Urinary bladder (tissue), 3 donors: ENCODE measurements at regions not wholly inside any gene's neighbourhood (a gene's known extent, or its start where the extent isn't known, plus 50 kb on each side); places are given as distances from the start of the nearest gene placed in this dataset.
"Not testable (repeated sequence)": the region's sequence is repeated elsewhere in the genome, so short reads cannot be mapped to it uniquely, and the experiment has no call there.

Source experiments
- DNase-seq: peaks from one replicate; pipeline ENCODE4 v3.0.0-alpha.2; 2015; ENCODE audit errors: extremely low spot score
- H3K27ac ChIP-seq: one replicate; pipeline ENCODE4 v1.5.1; 2013; ENCODE audit warnings: low read depth, mild to moderate bottlenecking, moderate library complexity
- H3K36me3 ChIP-seq: one replicate; pipeline ENCODE4 v1.6.1; 2013; ENCODE audit warnings: mild to moderate bottlenecking, moderate library complexity; ENCODE audit not compliant: insufficient read depth
- H3K4me1 ChIP-seq: one replicate; pipeline ENCODE4 v1.6.1; 2013; ENCODE audit warnings: mild to moderate bottlenecking, moderate library complexity; ENCODE audit not compliant: insufficient read depth
- H3K4me3 ChIP-seq: one replicate; pipeline ENCODE4 v1.5.1; 2013; ENCODE audit warnings: low read depth, low read length
- WGBS: extraction: QIAGEN DNeasy Blood & Tissue Kit; methylation state at CpG from one replicate; pipeline ENCODE4 v1.1.7; 2013; 5-methylcytosine and 5-hydroxymethylcytosine counted together
- donor health status: healthy with polysubstance abuse.
- donor health status: healthy.

GRCh38 chr7:65271502-65271901 is 102.2 kb upstream of the ZNF92 start:
- H3K27ac ChIP-seq, H3K4me3 ChIP-seq, H3K4me1 ChIP-seq, H3K36me3 ChIP-seq, DNase-seq: not testable (repeated sequence)
- WGBS, result 93% methylated on average over 2 of the region's 2 CpGs

GRCh38 chr7:65269150-65269856 is 104.4 kb upstream of the ZNF92 start:
- peak; percentile 67 for DNase-seq
- Histone ChIP-seq H3K4me3 (no peak overlapping the region), H3K36me3 (no peaks in the 10 kb centered on the region), H3K27ac (no peak overlapping the region), H3K4me1 (no peaks in the 10 kb centered on the region)
- 1% methylated on average over 37 of the region's 37 CpGs for WGBS

DNA sequence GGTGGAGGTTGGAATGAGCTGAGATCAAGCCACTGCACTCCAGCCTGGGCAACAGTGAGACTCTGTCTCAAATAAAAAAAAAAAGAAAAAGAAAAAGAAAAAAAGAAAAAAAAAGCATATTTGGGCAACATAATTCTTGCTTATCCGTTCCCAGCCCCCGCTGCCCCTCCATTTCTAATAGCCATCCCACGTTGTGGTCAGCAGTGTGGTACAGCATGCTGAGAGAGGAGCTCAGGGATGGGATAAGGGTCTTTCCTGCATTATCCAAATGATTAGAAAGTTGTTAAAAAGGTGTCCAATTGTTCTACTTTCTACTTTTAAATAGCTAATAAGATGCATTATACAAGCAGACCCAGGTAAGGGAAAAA is 104.9 kb upstream of the ZNF92 start:
- H3K4me3 ChIP-seq, result no peak overlapping the region
- DNase-seq, result no peak
- WGBS, result 46% methylated on average over 3 of the region's 3 CpGs
- no peaks in the 10 kb centered on the region for H3K36me3 ChIP-seq
- no peaks in the 10 kb centered on the region for H3K4me1 ChIP-seq
- H3K27ac ChIP-seq, result no peak overlapping the region

GRCh38 chr7:65265933-65266519 is 107.6 kb upstream of the ZNF92 start:
- Histone ChIP-seq H3K27ac (no peak overlapping the region), H3K4me1 (no peaks in the 10 kb centered on the region), H3K36me3 (no peaks in the 10 kb centered on the region), H3K4me3 (no peak overlapping the region)
- no peak for DNase-seq
- 73% methylated on average over 7 of the region's 7 CpGs for WGBS

DNA sequence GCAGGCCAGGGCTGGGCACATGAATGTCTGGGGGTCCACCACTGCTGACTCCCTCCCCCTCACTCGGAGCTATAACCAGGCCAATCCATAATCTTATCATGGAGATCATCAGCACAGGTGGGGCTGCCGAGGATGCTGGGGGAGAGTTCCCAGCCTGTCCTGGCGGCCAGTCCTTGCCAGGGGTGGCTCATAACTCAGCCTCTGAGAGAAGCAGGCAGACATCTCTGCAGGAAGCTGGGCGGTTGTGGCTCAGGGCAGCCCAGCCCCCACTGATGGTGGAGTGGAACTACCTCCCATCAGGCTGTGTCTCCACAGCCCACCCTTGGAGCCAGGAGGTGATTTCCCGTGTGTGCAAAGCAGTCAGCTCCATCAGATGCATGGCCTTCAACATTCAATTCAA is 109.4 kb upstream of the ZNF92 start:
- Histone ChIP-seq H3K36me3 (no peaks in the 10 kb centered on the region), H3K4me3 (no peak overlapping the region), H3K27ac (no peak overlapping the region), H3K4me1 (no peaks in the 10 kb centered on the region)
- DNase-seq, result no peak
- 80% methylated on average over 5 of the region's 5 CpGs for WGBS

DNA sequence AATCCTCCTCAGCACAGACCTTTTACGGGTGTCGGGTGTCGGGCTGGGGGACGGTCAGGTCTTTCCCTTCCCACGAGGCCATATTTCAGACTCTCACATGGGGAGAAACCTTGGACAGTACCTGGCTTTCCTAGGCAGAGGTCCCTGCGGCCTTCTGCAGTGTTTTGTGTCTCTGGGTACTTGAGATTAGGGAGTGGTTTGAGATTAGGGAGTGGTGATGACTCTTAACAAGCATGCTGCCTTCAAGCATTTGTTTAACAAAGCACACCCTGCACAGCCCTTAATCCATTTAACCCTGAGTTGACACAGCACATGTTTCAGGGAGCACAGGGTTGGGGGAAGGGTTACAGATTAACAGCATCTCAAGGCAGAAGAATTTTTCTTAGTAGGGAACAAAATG is 113.0 kb upstream of the ZNF92 start:
- WGBS, result 29% methylated on average over 2 of the region's 6 CpGs
- not testable (repeated sequence) for DNase-seq, H3K27ac ChIP-seq, H3K36me3 ChIP-seq, H3K4me1 ChIP-seq, H3K4me3 ChIP-seq

GRCh38 chr7:65259864-65260525 is 113.7 kb upstream of the ZNF92 start:
- not testable (repeated sequence) for DNase-seq, H3K4me3 ChIP-seq, H3K27ac ChIP-seq, H3K36me3 ChIP-seq, H3K4me1 ChIP-seq
- 43% methylated on average over 7 of the region's 10 CpGs for WGBS

- Histone ChIP-seq H3K4me1 (no peaks in the 10 kb centered on the region), H3K36me3 (no peaks in the 10 kb centered on the region), H3K4me3 (no peak overlapping the region), H3K27ac (no peak overlapping the region)
- WGBS, result 83% methylated on average over 1 of the region's 1 CpG
- DNase-seq, result no peak
These were observed 119.6 kb upstream of the ZNF92 start for GRCh38 chr7:65254061-65254460.

DNA sequence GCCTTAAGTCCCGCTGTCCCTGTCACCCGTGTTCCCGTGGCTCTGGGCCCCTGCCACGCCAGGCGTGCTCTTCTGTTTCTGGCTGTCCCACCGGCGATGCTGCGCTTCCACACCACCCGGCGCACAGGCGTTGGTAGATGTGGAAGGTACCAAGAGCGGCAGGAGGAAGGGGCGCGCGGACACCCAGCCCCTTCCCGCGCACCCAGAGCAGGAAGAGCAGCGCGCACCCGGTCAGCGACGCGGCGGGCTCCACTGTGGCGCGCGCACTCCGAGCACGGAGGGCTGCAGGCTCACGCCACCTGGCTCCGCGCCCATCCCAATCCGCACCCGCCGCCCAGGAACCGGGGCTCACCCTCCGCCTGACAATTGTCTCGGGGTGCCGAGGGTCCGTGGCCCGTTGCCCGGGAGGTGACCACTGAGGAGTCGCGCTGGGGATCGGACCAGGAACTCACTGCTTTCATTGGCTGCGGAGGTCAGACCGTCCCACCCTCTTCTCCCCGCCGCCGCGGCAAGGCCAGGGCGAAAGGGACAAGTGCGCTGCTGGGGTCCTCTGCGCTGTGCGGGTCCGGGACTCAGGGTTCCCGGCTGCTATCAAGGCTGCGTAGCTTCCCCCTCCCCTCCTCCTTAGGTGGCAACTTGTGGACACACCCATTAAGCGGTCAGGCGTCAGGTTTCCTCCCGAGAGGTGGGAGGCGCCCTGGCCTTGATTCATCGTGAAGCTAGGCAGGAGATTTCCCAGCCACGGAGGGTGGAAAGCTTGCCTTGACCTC is 121.6 kb upstream of the ZNF92 start:
- 1% methylated on average over 64 of the region's 64 CpGs for WGBS
- Histone ChIP-seq H3K4me1 (no peaks in the 10 kb centered on the region), H3K36me3 (no peaks in the 10 kb centered on the region), H3K4me3 (peak overlapping the region; percentile 52), H3K27ac (no peak overlapping the region)
- no peak for DNase-seq

DNA sequence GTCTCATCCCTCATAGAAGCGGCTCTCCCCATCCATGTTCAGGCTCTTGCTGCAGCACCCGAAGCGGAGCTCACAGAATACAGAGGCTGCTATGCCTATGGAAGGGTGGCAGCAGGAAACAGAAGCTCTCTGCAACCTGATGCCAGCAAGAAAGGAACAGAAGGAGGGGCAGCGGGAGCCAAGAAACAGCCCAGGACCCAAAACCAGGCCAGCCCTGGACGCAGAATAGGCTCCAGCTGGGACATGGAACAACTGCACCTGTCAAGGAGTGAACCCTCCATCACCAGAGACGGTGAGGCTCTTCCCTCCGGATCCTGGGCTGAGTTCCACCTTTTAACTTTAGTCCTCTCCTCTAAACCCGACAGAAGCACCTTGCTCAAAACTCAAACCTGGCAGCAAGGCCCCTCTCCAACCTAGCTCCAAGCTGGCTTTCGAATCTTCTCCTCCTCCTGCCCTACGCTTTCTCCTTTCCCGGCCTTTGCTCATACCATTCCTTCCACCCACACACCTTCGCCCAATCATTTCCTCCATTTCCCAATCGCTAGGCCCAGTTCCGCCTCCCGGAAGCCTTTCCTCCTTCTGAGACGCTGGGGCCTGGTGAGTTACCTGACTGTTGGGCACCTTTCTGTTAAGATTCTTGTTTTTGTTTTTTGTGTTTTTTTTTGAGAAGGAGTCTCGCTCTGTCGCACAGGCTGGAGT is 122.8 kb upstream of the ZNF92 start:
- 91% methylated on average over 18 of the region's 18 CpGs for WGBS
- no peak for DNase-seq
- no peak overlapping the region for H3K4me3 ChIP-seq

DNA sequence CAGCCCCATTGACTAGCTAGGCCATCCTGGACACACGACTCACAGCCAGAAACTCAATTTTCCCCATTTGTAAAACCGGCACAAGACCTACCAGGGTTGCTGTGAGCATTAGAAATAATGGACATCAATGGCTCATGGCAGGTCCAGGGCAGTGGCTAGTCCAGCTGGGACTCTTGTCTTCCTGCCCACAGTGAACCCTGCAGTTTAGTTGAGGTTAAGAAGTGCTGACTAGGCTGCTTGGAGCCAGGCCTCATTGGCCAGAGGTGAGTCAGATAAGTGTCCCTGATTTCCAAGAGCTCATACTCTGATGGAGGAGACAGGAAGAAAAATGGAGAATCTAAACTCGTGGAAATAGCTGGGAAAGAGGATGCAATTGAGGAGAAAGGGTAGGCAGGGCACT is 123.4 kb upstream of the ZNF92 start:
- no peak for DNase-seq
- 78% methylated on average over 3 of the region's 3 CpGs for WGBS

More for the DNA sequence above, 122.8 kb upstream of the ZNF92 start:
- H3K27ac ChIP-seq, result no peak overlapping the region
- no peaks in the 10 kb centered on the region for H3K36me3 ChIP-seq
- no peaks in the 10 kb centered on the region for H3K4me1 ChIP-seq

GRCh38 chr7:65247491-65247890 is 126.2 kb upstream of the ZNF92 start:
- Histone ChIP-seq H3K4me3 (no peak overlapping the region), H3K27ac (no peak overlapping the region), H3K4me1 (no peaks in the 10 kb centered on the region), H3K36me3 (no peaks in the 10 kb centered on the region)
- WGBS, result 91% methylated on average over 5 of the region's 5 CpGs
- DNase-seq, result no peak

More for the DNA sequence above, 123.4 kb upstream of the ZNF92 start:
- Histone ChIP-seq H3K27ac (no peak overlapping the region), H3K4me1 (no peaks in the 10 kb centered on the region), H3K4me3 (no peak overlapping the region), H3K36me3 (no peaks in the 10 kb centered on the region)

GRCh38 chr7:65239707-65240352 is 133.8 kb upstream of the ZNF92 start:
- WGBS, result 1% methylated on average over 52 of the region's 52 CpGs
- no peaks in the 10 kb centered on the region for H3K4me1 ChIP-seq
- H3K36me3 ChIP-seq, result no peaks in the 10 kb centered on the region
- DNase-seq, result no peak
- peak overlapping the region; percentile 54 for H3K4me3 ChIP-seq
- no peak overlapping the region for H3K27ac ChIP-seq
